ENCODE measurements at regions not wholly inside any gene's neighbourhood (a gene's known extent, or its start where the extent isn't known, plus 50 kb on each side); places are given as distances from the start of the nearest gene placed in this dataset.

- H3K4me3 ChIP-seq = no peak overlapping the region
- no peak overlapping the region for H3K27ac ChIP-seq
- ATAC-seq = no peak
- H3K27me3 ChIP-seq (ENCODE audit: insufficient read depth in 3 of 3, low read length in 2 of 3) = no peaks in the 10 kb centered on the region
- DNase-seq = no peak
- intact Hi-C loops (cut with DNase I) = no loop called here
- 82 to 85% (median 84%) methylated on average over 6 of the region's 6 CpGs for WGBS, 3 donors
- H3K36me3 ChIP-seq (ENCODE audit: insufficient read depth in 1 of 2, low read depth in 1 of 2) = no peaks in the 10 kb centered on the region
- TF ChIP-seq, protein P1, sequence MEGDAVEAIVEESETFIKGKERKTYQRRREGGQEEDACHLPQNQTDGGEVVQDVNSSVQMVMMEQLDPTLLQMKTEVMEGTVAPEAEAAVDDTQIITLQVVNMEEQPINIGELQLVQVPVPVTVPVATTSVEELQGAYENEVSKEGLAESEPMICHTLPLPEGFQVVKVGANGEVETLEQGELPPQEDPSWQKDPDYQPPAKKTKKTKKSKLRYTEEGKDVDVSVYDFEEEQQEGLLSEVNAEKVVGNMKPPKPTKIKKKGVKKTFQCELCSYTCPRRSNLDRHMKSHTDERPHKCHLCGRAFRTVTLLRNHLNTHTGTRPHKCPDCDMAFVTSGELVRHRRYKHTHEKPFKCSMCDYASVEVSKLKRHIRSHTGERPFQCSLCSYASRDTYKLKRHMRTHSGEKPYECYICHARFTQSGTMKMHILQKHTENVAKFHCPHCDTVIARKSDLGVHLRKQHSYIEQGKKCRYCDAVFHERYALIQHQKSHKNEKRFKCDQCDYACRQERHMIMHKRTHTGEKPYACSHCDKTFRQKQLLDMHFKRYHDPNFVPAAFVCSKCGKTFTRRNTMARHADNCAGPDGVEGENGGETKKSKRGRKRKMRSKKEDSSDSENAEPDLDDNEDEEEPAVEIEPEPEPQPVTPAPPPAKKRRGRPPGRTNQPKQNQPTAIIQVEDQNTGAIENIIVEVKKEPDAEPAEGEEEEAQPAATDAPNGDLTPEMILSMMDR (IDR thresholded peaks at IDR 0.05) = no peak
- no peaks in the 10 kb centered on the region for H3K4me1 ChIP-seq
- no peaks in the 10 kb centered on the region for H3K9me3 ChIP-seq
These were observed 234.1 kb upstream of the ATP10A start for GRCh38 chr15:26097216-26097615.

DNA sequence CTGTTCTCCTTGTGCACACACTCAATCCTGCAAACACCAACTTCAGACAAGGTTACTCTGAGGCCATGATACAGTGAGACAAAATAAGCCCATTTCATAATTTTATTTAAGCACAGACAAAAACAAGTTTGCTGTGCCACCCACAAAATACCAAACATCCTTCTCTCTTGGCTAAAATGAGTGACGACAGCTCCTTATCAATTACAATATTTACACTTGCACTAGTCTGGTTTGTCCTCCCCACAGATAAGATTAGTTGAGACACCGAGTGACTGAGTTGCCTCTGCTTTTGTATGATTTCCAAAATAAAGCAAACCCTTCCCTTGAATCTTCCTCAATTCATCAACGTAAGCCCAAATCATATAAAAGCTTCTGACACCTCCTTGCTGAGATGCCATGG is 233.5 kb upstream of the ATP10A start:
- no peak overlapping the region for H3K27ac ChIP-seq
- H3K9me3 ChIP-seq = no peaks in the 10 kb centered on the region
- DNase-seq (no peak), ATAC-seq (no peak)
- H3K4me1 ChIP-seq = no peaks in the 10 kb centered on the region
- no peaks in the 10 kb centered on the region for H3K36me3 ChIP-seq (ENCODE audit: insufficient read depth in 1 of 2, low read depth in 1 of 2)
- 79 to 92% (median 85%) methylated on average over 3 of the region's 3 CpGs for WGBS, 3 donors
- TF ChIP-seq, protein P1 (IDR thresholded peaks at IDR 0.05) = no peak
- no peak overlapping the region for H3K4me3 ChIP-seq
- intact Hi-C loops (cut with DNase I) = no loop called here
- no peaks in the 10 kb centered on the region for H3K27me3 ChIP-seq (ENCODE audit: insufficient read depth in 3 of 3, low read length in 2 of 3)

- ATAC-seq (no peak), DNase-seq (no peak)
- Histone ChIP-seq H3K4me3 (no peak overlapping the region), H3K4me1 (no peaks in the 10 kb centered on the region), H3K36me3 (ENCODE audit: insufficient read depth in 1 of 2, low read depth in 1 of 2) (no peaks in the 10 kb centered on the region), H3K27ac (no peak overlapping the region), H3K9me3 (no peaks in the 10 kb centered on the region), H3K27me3 (ENCODE audit: insufficient read depth in 3 of 3, low read length in 2 of 3) (no peaks in the 10 kb centered on the region)
- WGBS, 3 donors = 47 to 51% (median 50%) methylated on average over 24 of the region's 24 CpGs
- TF ChIP-seq, protein P1 (IDR thresholded peaks at IDR 0.05) = no peak
- intact Hi-C loops (cut with DNase I) = no loop called here
These were observed 232.7 kb upstream of the ATP10A start for GRCh38 chr15:26095710-26096330.

DNA sequence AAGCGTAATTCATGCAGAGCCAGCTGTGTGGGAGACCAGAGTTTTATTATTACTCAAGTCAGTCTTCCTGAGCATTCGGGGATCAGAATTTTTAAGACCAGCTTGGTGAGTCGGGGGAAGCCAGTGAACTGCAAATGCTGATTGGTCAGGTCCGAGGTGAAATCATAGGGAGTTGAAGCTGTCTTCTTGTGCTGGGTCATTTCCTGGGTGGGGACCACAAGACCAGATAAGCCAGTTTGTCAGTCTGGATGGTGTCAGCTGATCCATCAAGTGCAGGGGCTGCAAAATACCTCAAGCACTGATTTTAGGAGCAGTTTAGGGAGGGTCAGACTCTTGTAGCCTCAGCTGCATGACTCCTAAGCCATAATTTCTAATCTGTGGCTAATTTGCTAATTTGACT is 228.1 kb upstream of the ATP10A start:
- 67 to 70% (median 70%) methylated on average over 4 of the region's 4 CpGs for WGBS, 3 donors
- H3K27me3 ChIP-seq (ENCODE audit: insufficient read depth in 3 of 3, low read length in 2 of 3) = no peaks in the 10 kb centered on the region
- H3K4me1 ChIP-seq = no peaks in the 10 kb centered on the region
- H3K36me3 ChIP-seq (ENCODE audit: insufficient read depth in 1 of 2, low read depth in 1 of 2) = no peaks in the 10 kb centered on the region
- H3K9me3 ChIP-seq = no peaks in the 10 kb centered on the region
- ATAC-seq (no peak), DNase-seq (no peak)
- TF ChIP-seq, protein P1 (IDR thresholded peaks at IDR 0.05) = no peak
- H3K27ac ChIP-seq = no peak overlapping the region
- no peak overlapping the region for H3K4me3 ChIP-seq
- intact Hi-C loops (cut with DNase I) = no loop called here

- TF ChIP-seq, protein P1 (IDR thresholded peaks at IDR 0.05) = no peak
- Histone ChIP-seq H3K4me1 (peaks cover 5% of the 10 kb centered on the region), H3K4me3 (no peak overlapping the region), H3K9me3 (no peaks in the 10 kb centered on the region), H3K36me3 (ENCODE audit: insufficient read depth in 1 of 2, low read depth in 1 of 2) (no peaks in the 10 kb centered on the region), H3K27ac (no peak overlapping the region), H3K27me3 (ENCODE audit: insufficient read depth in 3 of 3, low read length in 2 of 3) (no peaks in the 10 kb centered on the region)
- intact Hi-C loops (cut with DNase I) = no loop called here
- ATAC-seq (no peak), DNase-seq (no peak)
- WGBS, 3 donors = 88 to 94% (median 92%) methylated on average over 2 of the region's 2 CpGs
These were observed 224.8 kb upstream of the ATP10A start for GRCh38 chr15:26087881-26088280.

All from psoas muscle (tissue), 7 donors.